DMS53 (cell line): ENCODE measurements at regions not wholly inside any gene's neighbourhood (a gene's known extent, or its start where the extent isn't known, plus 50 kb on each side); places are given as distances from the start of the nearest gene placed in this dataset.

Experiments
- DNase-seq: peaks from one replicate; lab custom pipeline; 2025; lab: John Stamatoyannopoulos, UW

GRCh38 chr4:152021788-152022438 lies 261.1 kb upstream of the GATB start:
- DNase-seq = no peak

- no peak for DNase-seq
Observed at GRCh38 chr4:152020073-152020472, 259.3 kb upstream of the GATB start.

GRCh38 chr4:152016303-152016620 lies 255.5 kb upstream of the GATB start:
- DNase-seq = no peak

- DNase-seq = no peak
Observed at GRCh38 chr4:152015597-152016302, 254.9 kb upstream of the GATB start.

- DNase-seq = no peak
Observed at GRCh38 chr4:152014280-152014679, 253.5 kb upstream of the GATB start.

GRCh38 chr4:152011469-152011868 lies 250.7 kb upstream of the GATB start:
- DNase-seq = no peak

- DNase-seq = no peak
Observed at GRCh38 chr4:152010710-152011079, 249.9 kb upstream of the GATB start.

- DNase-seq = no peak
Observed at GRCh38 chr4:152009983-152010709, 249.3 kb upstream of the GATB start.

GRCh38 chr4:152009031-152009670 lies 248.3 kb upstream of the GATB start:
- no peak for DNase-seq

- no peak for DNase-seq
Observed at GRCh38 chr4:152007111-152007510, 246.3 kb upstream of the GATB start.

GRCh38 chr4:152004801-152005200 lies 244.0 kb upstream of the GATB start:
- no peak for DNase-seq

- no peak for DNase-seq
Observed at GRCh38 chr4:152000518-152000917, 239.7 kb upstream of the GATB start.

GRCh38 chr4:151998723-151999122 lies 237.9 kb upstream of the GATB start:
- no peak for DNase-seq

GRCh38 chr4:151997461-151997860 lies 236.7 kb upstream of the GATB start:
- DNase-seq = no peak

GRCh38 chr4:151994429-151994828 lies 233.6 kb upstream of the GATB start:
- DNase-seq = no peak

GRCh38 chr4:151993521-151993920 lies 232.7 kb upstream of the GATB start:
- DNase-seq = no peak

GRCh38 chr4:151992332-151993154 lies 231.7 kb upstream of the GATB start:
- DNase-seq = no peak

GRCh38 chr4:151991884-151992167 lies 231.0 kb upstream of the GATB start:
- DNase-seq = no peak

- DNase-seq = no peak
Observed at GRCh38 chr4:151991001-151991883, 230.4 kb upstream of the GATB start.

- no peak for DNase-seq
Observed at GRCh38 chr4:151990201-151990600, 229.4 kb upstream of the GATB start.

GRCh38 chr4:151988591-151988990 lies 227.8 kb upstream of the GATB start:
- DNase-seq = no peak
